B cell (primary cell): ENCODE measurements at regions not wholly inside any gene's neighbourhood (a gene's known extent, or its start where the extent isn't known, plus 50 kb on each side); places are given as distances from the start of the nearest gene placed in this dataset.

Source experiments
- ATAC-seq: fragments of 200-7000 bp; cut with Tn5 transposase; one replicate; pipeline ENCODE4 v1.10.0; 2021; ENCODE audit warnings: low read depth, mild to moderate bottlenecking, moderate number of reproducible peaks, moderate library complexity
- CTCF ChIA-PET: fragments of 350-600 bp; sonication (Branson Sonifier 250); formaldehyde crosslinking; loops from one replicate; lab custom pipeline; 2021; ENCODE audit warnings: antibody characterized with exemption, inconsistent platforms; lab: Charles Lee
- POLR2A ChIA-PET: fragments of 350-600 bp; sonication (Branson Sonifier 250); formaldehyde crosslinking; loops from one replicate; lab custom pipeline; 2021; ENCODE audit warnings: antibody characterized with exemption; lab: Charles Lee
- DNase-seq: peaks from one replicate; pipeline ENCODE4 v3.0.0; 2013
- H2AFZ ChIP-seq: 2 replicates; pipeline ENCODE4 v1.6.1; 2012; ENCODE audit warnings: mild to moderate bottlenecking, low read depth, low read length; ENCODE audit not compliant: insufficient read depth, poor library complexity, severe bottlenecking
- H3K27ac ChIP-seq, 2 donors: 1 replicate in 1 of 2; 2 replicates in 1 of 2; pipeline ENCODE4 v1.5.1; 2012 to 2013; ENCODE audit warnings: low read length in 2 of 2, mild to moderate bottlenecking in 2 of 2, moderate library complexity in 1 of 2
- H3K27me3 ChIP-seq, 4 experiments: fragments of 200-600 bp in 1 of 4; sonication (generic) in 1 of 4; replicated peaks in 1 of 4; 1 replicate in 2 of 4; 2 replicates in 2 of 4; pipeline versions ENCODE4 v1.6.1 to v1.7.0; 2013 to 2016; ENCODE audit warnings: low read length in 3 of 4, mild to moderate bottlenecking in 2 of 4, mixed read lengths in 1 of 4, moderate library complexity in 1 of 4; ENCODE audit not compliant: insufficient read depth in 4 of 4, control insufficient read depth in 3 of 4; ENCODE audit errors: control extremely low read depth in 1 of 4
- H3K36me3 ChIP-seq, 2 experiments: replicated peaks in 1 of 2; 1 replicate in 1 of 2; 2 replicates in 1 of 2; pipeline versions ENCODE4 v1.6.1 to v1.7.1; 2013; ENCODE audit warnings: low read length in 1 of 2; ENCODE audit not compliant: insufficient read depth in 2 of 2, control insufficient read depth in 1 of 2; ENCODE audit errors: control extremely low read depth in 1 of 2, extremely low read depth in 1 of 2
- H3K4me1 ChIP-seq, 2 donors: fragments of 200-600 bp in 1 of 2; sonication (generic) in 1 of 2; 1 replicate in 1 of 2; 2 replicates in 1 of 2; pipeline versions ENCODE4 v1.5.1 to v1.6.1; 2013 to 2017; ENCODE audit warnings: low read length in 2 of 2; ENCODE audit not compliant: control insufficient read depth in 2 of 2, insufficient read depth in 2 of 2
- H3K4me2 ChIP-seq: replicated peaks from 2 replicates; pipeline ENCODE3; 2012; ENCODE audit warnings: mild to moderate bottlenecking, low read depth, low read length; ENCODE audit not compliant: poor library complexity, severe bottlenecking
- H3K4me3 ChIP-seq, 5 experiments: fragments of 200-600 bp in 1 of 5; sonication (generic) in 1 of 5; 1 replicate in 3 of 5; 2 replicates in 2 of 5; pipeline versions ENCODE4 v1.5.1 to v1.7.0; 2011 to 2016; ENCODE audit warnings: low read length in 4 of 5, mild to moderate bottlenecking in 4 of 5, low read depth in 2 of 5, control low read depth in 1 of 5, moderate library complexity in 1 of 5; ENCODE audit not compliant: insufficient read depth in 1 of 5; ENCODE audit errors: control extremely low read depth in 1 of 5, extremely low read depth in 1 of 5
- H3K79me2 ChIP-seq: fragments of 200-600 bp; sonication (generic); one replicate; pipeline ENCODE4 v1.6.0; 2016; ENCODE audit warnings: low read length; ENCODE audit not compliant: control insufficient read depth, insufficient read depth
- H3K9ac ChIP-seq: fragments of 200-600 bp; sonication (generic); 2 replicates; pipeline ENCODE4 v1.6.1; 2017; ENCODE audit warnings: mild to moderate bottlenecking, low read length, moderate library complexity
- H3K9me3 ChIP-seq, 3 donors: one replicate each; pipeline versions ENCODE4 v1.6.1 to v1.7.1; 2013; ENCODE audit warnings: low read length in 2 of 3; ENCODE audit not compliant: control insufficient read depth in 2 of 3, insufficient read depth in 1 of 3; ENCODE audit errors: control extremely low read depth in 1 of 3
- H4K20me1 ChIP-seq: 2 replicates; pipeline ENCODE4 v1.6.0; 2012; ENCODE audit warnings: mild to moderate bottlenecking, low read length; ENCODE audit not compliant: insufficient read depth, control insufficient read depth, poor library complexity, severe bottlenecking
- H3K27ac Mint-ChIP-seq: one replicate; pipeline ENCODE4 v1.8.0; 2021; ENCODE audit warnings: mixed read lengths
- H3K27me3 Mint-ChIP-seq: one replicate; pipeline ENCODE4 v1.8.0; 2021; ENCODE audit warnings: mixed read lengths
- H3K4me1 Mint-ChIP-seq: one replicate; pipeline ENCODE4 v1.8.0; 2021; ENCODE audit warnings: mixed read lengths
- H3K4me3 Mint-ChIP-seq: one replicate; pipeline ENCODE4 v1.8.0; 2021; ENCODE audit warnings: mixed read lengths
- H3K9me3 Mint-ChIP-seq: one replicate; pipeline ENCODE4 v1.8.0; 2022; ENCODE audit warnings: mixed read lengths; ENCODE audit not compliant: insufficient read depth
- EZH2 ChIP-seq: IDR thresholded peaks from 2 replicates; pipeline ENCODE4 v1.6.1; 2012; ENCODE audit warnings: borderline replicate concordance, low read depth, mild to moderate bottlenecking, moderate library complexity, low read length; ENCODE audit not compliant: insufficient read depth, poor library complexity, severe bottlenecking
- WGBS: methylation state at CpG from one replicate; pipeline ENCODE4 v1.1.5; 2013; ENCODE audit warnings: missing lambda C conversion rate; ENCODE audit not compliant: insufficient coverage; 5-methylcytosine and 5-hydroxymethylcytosine counted together
- intact Hi-C: fragments of 100-400 bp; cut with micrococcal nuclease; formaldehyde crosslinking; loops from one replicate; pipeline ENCODE4 v1.10.0; 2022
- TF ChIP-seq, protein P1 (sequence below): fragments of 200-600 bp; IDR thresholded peaks from one replicate; pipeline ENCODE4 v1.8.0; 2022; ENCODE audit warnings: antibody characterized with exemption, mild to moderate bottlenecking

DNA sequence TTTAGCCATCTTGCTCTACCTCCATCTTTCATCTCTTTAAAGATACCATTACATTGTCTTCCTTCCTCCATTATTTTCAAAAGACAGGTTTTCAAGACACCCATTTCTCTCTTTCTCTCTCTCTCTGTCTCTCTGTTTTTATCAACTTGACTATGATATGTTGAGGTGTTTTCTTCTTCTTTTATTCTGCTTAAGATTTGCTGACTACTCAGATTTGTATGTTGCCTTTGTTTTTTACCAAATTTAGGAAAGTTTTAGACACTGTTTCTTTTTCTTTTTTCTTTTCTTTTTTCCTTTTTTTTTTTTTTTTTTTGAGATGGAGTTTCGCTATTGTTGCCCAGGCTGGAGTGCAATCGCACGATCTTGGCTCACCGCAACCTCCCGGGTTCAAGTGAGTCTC, 647.5 kb upstream of the VRK2 start:
- ChIA-PET POLR2A (no interaction called here), CTCF (no interaction called here)
- intact Hi-C loops: no loop called here
- Histone ChIP-seq H3K4me3 (no peak overlapping the region), H3K27ac (no peak overlapping the region), H4K20me1 (no peaks in the 10 kb centered on the region), H3K79me2 (no peaks in the 10 kb centered on the region), H3K36me3 (no peaks in the 10 kb centered on the region), H3K4me1 (no peaks in the 10 kb centered on the region), H3K9ac (no peak overlapping the region), H3K9me3 (peaks cover 0 to 18% (median 0%) of the 10 kb centered on the region in 3 donors), H2AFZ (no peak overlapping the region), H3K27me3 (no peaks in the 10 kb centered on the region), H3K4me2 (no peak overlapping the region)
- ATAC-seq (no peak), DNase-seq (no peak)
- H3K4me1 Mint-ChIP-seq: no peaks in the 10 kb centered on the region
- H3K4me3 Mint-ChIP-seq: no peak overlapping the region
- 88% methylated on average over 5 of the region's 5 CpGs for WGBS
- no peaks in the 10 kb centered on the region for H3K9me3 Mint-ChIP-seq
- H3K27ac Mint-ChIP-seq: no peak overlapping the region
- H3K27me3 Mint-ChIP-seq: no peaks in the 10 kb centered on the region
- TF ChIP-seq, protein P1, sequence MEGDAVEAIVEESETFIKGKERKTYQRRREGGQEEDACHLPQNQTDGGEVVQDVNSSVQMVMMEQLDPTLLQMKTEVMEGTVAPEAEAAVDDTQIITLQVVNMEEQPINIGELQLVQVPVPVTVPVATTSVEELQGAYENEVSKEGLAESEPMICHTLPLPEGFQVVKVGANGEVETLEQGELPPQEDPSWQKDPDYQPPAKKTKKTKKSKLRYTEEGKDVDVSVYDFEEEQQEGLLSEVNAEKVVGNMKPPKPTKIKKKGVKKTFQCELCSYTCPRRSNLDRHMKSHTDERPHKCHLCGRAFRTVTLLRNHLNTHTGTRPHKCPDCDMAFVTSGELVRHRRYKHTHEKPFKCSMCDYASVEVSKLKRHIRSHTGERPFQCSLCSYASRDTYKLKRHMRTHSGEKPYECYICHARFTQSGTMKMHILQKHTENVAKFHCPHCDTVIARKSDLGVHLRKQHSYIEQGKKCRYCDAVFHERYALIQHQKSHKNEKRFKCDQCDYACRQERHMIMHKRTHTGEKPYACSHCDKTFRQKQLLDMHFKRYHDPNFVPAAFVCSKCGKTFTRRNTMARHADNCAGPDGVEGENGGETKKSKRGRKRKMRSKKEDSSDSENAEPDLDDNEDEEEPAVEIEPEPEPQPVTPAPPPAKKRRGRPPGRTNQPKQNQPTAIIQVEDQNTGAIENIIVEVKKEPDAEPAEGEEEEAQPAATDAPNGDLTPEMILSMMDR: no peak
- no peak for TF ChIP-seq EZH2

- no CpG with 5 or more reads among the region's 2 CpGs for WGBS
- Histone ChIP-seq H3K27ac (no peak overlapping the region), H3K9me3 (peaks cover 0 to 9% (median 0%) of the 10 kb centered on the region in 3 donors), H3K4me2 (no peak overlapping the region), H3K79me2 (no peaks in the 10 kb centered on the region), H4K20me1 (no peaks in the 10 kb centered on the region), H3K27me3 (no peaks in the 10 kb centered on the region), H3K4me3 (no peak overlapping the region), H3K9ac (no peak overlapping the region), H3K36me3 (no peaks in the 10 kb centered on the region), H3K4me1 (no peaks in the 10 kb centered on the region), H2AFZ (no peak overlapping the region)
- no peaks in the 10 kb centered on the region for H3K27me3 Mint-ChIP-seq
- ATAC-seq (no peak), DNase-seq (no peak)
- intact Hi-C loops: no loop called here
- H3K9me3 Mint-ChIP-seq: no peaks in the 10 kb centered on the region
- TF ChIP-seq EZH2: no peak
- TF ChIP-seq, protein P1: no peak
- ChIA-PET POLR2A (no interaction called here), CTCF (no interaction called here)
- no peak overlapping the region for H3K4me3 Mint-ChIP-seq
- no peak overlapping the region for H3K27ac Mint-ChIP-seq
- H3K4me1 Mint-ChIP-seq: no peaks in the 10 kb centered on the region
Observed at GRCh38 chr2:57402096-57402495, 644.5 kb upstream of the VRK2 start.
